Fibroblast of the aortic adventitia (primary cell): ENCODE measurements at regions not wholly inside any gene's neighbourhood (a gene's known extent, or its start where the extent isn't known, plus 50 kb on each side); places are given as distances from the start of the nearest gene placed in this dataset.

ENCODE experiments used
- DNase-seq: peaks from one replicate; pipeline ENCODE4 v3.0.0-alpha.2; 2010; ENCODE audit warnings: low read depth
- H3K4me3 ChIP-seq: 2 replicates; pipeline ENCODE4 v1.5.1; 2011; ENCODE audit warnings: low read depth, mild to moderate bottlenecking, control low read depth, low read length, moderate library complexity
- TF ChIP-seq, protein P1 (sequence below): IDR thresholded peaks from 2 replicates; pipeline ENCODE4 v1.5.1; 2011; ENCODE audit warnings: mild to moderate bottlenecking, low read length, control low read depth, inconsistent platforms; ENCODE audit not compliant: insufficient read depth

DNA sequence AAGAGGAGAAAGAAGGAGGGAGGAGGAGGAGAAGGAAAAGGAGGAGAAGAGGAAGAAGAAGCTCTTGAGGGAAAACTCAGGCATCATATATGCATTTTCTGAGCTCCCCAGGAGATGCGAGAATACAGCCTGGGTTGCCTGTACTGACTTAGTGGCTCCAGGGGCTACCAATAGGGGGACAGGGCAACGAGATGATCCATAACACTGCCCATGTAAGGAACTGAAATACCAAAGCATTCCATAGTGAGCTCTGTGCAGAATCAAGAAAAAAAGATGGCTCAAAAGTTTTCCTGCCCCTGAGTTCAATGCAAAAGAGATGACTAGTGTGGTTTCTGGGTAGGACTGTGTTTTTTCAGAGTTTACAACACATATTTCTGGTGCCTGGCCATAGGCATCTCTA is 258.7 kb downstream of the ALDH8A1 start:
- TF ChIP-seq, protein P1, sequence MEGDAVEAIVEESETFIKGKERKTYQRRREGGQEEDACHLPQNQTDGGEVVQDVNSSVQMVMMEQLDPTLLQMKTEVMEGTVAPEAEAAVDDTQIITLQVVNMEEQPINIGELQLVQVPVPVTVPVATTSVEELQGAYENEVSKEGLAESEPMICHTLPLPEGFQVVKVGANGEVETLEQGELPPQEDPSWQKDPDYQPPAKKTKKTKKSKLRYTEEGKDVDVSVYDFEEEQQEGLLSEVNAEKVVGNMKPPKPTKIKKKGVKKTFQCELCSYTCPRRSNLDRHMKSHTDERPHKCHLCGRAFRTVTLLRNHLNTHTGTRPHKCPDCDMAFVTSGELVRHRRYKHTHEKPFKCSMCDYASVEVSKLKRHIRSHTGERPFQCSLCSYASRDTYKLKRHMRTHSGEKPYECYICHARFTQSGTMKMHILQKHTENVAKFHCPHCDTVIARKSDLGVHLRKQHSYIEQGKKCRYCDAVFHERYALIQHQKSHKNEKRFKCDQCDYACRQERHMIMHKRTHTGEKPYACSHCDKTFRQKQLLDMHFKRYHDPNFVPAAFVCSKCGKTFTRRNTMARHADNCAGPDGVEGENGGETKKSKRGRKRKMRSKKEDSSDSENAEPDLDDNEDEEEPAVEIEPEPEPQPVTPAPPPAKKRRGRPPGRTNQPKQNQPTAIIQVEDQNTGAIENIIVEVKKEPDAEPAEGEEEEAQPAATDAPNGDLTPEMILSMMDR: no peak

DNA sequence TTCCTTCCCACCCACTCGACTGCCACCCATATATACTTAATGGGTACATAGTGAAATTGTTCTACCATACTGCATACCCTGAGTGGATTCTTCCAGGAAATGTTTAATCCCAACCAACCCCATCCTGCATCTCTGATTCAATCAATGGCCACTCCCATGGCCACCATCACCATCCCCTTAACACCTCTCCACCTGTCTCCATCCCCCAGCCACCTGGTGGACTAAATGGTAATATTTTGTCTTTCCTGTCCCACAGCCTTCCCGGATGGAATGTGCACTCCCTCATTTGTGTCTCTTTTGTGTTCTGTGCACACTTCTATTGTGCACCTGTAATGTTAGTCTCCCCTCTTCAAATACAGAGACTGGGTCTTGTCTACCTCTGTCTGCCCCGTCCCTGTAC is 259.9 kb downstream of the ALDH8A1 start:
- DNase-seq: no peak
- no peak overlapping the region for H3K4me3 ChIP-seq
- TF ChIP-seq, protein P1: no peak

More for the DNA sequence above, 258.7 kb downstream of the ALDH8A1 start:
- H3K4me3 ChIP-seq: no peak overlapping the region
- no peak for DNase-seq

DNA sequence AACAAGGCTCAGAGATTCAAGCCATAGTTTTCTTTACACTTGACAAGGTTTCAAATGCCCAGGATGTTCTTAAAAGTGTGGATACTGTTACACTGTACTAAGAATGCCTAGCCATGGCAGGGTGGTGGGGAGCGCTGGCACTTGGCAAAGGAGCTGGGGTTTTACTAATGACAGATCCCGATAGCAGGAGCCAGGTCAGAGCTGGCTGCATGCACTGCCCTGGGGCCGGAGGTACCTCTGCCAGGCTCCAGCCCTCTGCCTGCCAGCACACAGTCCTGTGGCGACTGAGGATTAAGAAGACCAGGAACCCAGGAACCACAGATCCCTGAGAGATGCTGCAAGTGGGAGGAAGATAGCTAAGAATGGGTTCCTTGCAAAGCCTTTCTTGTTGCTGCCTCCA is 260.3 kb downstream of the ALDH8A1 start:
- no peak overlapping the region for H3K4me3 ChIP-seq
- no peak for DNase-seq
- TF ChIP-seq, protein P1: no peak

DNA sequence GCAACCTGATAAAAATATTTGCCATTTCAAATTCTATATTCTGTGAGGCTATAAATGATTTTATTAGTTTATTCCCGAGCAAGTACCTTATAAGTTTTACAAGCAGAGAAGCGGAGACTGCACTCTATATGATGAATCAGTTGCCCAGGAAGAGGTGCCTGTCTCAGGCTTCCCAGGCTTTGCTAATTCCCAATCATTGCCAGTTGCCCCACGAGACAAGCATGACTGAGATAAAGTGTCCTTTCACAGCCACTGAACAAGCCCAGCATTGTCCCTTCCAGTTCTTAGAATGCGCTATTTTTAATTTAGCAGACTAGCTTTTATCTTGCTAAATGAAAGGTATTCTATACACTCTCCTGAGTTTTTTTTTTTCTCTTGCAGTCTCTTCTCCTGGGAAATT is 260.7 kb downstream of the ALDH8A1 start:
- TF ChIP-seq, protein P1: no peak
- no peak overlapping the region for H3K4me3 ChIP-seq
- no peak for DNase-seq

DNA sequence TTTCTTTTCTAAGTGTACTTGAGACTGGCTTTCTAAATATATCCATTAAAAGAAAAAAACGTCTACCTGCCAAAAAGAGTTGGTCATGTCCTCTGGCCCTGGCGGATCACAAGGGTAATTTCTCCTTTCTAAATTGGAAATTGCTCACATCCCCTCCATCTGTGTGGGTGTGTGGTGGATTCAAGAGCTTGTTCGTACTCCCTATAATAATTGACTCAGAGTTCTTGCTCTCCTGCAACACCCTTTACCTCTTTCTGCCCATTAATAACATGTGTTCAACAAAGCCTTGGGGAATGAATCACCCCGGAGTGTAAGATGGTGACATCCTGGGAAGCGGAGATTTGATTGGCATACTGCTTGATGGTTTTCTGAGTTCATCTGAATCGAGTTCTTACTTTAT is 263.8 kb downstream of the ALDH8A1 start:
- DNase-seq: peak; percentile 49
- H3K4me3 ChIP-seq: no peak overlapping the region
- TF ChIP-seq, protein P1: peak; percentile 20

DNA sequence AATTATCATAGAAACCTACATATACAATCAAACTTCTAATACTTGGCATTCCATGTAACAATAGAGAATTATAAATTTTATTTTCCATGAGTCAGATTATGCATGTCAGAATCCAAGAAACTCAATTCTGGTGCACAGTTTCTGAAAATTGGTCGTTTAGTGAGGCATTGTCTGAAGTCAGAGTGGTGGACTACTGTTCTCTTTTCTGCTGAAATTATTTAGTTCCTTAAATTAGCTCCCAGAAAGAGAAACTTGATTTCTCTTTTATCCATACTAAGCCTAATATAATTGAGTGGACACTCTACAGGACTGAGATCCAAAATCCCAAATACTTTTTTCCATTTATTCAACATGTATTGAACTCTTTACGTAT is 265.5 kb downstream of the ALDH8A1 start:
- TF ChIP-seq, protein P1: no peak
- no peak for DNase-seq
- H3K4me3 ChIP-seq: no peak overlapping the region

DNA sequence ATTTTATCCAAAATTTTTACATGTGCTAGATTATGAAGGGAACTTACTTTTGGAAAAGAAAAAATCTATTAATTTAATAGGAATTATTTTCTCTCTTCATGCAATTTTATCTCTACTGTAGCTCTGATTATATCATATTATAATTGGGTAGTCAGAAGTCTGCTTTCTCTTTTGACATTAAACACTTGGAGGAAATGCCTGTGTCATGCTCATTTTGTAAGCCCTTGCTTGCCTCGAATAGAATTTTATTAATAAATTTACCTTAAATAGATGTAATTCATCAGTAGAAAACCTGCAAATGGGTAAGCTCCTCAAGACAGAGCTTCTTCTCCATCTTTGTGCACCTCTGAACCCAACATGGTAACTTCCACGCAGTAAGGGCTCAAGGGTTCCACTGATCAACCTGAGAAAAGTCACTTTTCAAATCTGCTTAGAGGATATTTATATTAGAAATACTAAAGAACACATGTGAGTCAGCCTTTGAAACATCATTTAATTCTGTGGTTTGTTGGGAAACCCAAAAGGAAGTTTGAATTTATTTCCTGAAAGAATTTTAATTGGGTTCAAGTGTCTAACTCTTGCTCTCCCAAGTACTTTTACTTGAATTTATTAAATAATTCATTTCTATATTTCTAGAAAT is 266.0 kb downstream of the ALDH8A1 start:
- TF ChIP-seq, protein P1: no peak

More for the DNA sequence above, 266.0 kb downstream of the ALDH8A1 start:
- no peak overlapping the region for H3K4me3 ChIP-seq
- peak; percentile 46 for DNase-seq
